DMS114 treated with DMSO at 0.1 percent for 48 hours (cell line): ENCODE measurements at regions not wholly inside any gene's neighbourhood (a gene's known extent, or its start where the extent isn't known, plus 50 kb on each side); places are given as distances from the start of the nearest gene placed in this dataset.
"Not testable (repeated sequence)": the region's sequence is repeated elsewhere in the genome, so short reads cannot be mapped to it uniquely, and the experiment has no call there.

Experiments
- DNase-seq: peaks from one replicate; lab custom pipeline; 2025; ENCODE audit not compliant: unreplicated experiment; lab: John Stamatoyannopoulos, UW

- no peak for DNase-seq
Measured at GRCh38 chr3:145489011-145489410, 672.0 kb downstream of the PLOD2 start.

DNA sequence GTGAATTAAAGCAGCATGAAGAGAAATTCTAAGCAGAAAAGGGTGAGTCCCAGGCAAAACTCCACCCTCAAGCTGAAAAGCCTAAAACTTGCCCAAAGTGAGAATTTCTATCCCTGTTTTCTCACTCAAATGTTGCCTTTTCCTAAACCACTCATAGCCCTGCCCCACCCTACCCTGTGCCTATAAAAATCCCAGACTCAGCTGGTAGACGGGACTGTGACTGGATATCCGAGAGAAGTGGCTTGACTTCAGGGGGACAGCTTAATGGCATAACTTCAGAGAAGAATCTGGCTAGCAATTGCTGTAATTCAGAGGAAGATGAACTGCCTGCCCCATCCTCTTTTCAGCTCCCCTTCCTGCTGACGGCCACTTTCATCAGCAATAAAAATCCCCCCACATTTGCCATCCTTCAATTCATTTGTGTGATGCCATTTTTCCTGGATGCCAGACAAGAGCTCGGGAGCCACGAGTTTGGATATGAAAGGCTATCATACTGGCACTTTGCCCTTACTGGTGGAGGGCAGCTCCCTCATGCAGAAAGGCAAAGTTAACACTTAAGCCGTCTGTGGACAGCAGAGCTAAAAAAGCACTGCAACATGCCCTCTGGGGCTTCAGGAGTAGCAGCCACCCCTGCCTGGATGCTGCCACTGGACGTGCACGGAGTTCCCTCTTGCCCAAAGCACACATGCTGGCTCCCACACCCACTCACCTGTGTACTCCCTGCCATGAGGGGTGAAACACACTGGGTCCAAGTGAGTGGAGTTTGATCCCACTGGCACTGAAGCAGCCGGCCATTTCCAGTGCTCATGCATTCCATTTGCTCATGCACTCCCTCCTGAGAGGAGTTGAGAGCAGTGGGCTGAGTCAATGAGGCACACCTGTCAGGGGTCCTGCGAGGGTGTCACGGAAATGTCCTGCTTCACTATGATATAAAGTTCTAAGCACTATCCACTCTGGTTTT is 670.6 kb downstream of the PLOD2 start:
- DNase-seq = no peak

- DNase-seq = no peak
Measured at GRCh38 chr3:145492456-145492855, 668.5 kb downstream of the PLOD2 start.

- not testable (repeated sequence) for DNase-seq
Measured at GRCh38 chr3:145517416-145517815, 643.6 kb downstream of the PLOD2 start.

DNA sequence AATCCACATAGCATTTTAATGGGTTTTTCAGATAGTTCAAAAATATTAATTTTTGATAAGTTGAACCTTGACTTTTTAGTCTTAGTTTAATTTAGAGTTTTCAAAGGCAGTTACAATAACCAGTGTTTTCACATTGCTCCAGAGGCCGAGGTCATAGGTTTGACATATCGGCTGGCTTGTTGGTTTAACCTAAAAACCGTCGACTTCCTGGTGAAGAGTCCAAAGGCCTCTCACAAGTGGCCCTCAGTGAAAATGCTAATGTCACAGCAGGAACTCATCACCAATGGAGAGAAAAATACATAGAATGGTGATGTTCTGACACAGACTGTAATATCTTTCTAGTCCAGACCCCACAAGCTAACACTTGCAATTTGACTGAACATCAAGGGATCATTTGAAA is 642.3 kb downstream of the PLOD2 start:
- no peak for DNase-seq

- no peak for DNase-seq
Measured at GRCh38 chr3:145519398-145520047, 641.5 kb downstream of the PLOD2 start.

DNA sequence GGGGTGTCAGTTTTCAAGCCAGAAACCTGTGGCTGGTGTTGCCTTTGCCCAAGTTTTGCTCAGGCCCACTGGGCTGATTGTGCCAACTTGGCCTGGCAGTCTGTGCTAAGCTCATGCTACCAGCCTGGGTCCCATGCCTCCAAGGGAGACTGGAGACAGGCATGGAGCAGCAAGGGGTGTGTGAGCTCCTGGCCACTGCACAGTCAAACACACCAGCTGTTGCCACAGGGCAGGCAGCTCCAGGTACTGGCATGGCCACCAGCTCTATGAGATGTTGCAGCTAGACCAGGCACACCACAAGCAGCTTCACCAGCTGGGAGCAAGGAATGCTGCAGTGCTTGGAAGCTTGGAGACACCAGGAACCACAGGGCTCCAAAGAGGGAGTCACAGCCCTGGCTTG is 638.8 kb downstream of the PLOD2 start:
- no peak for DNase-seq

- no peak for DNase-seq
Measured at GRCh38 chr3:145522893-145523651, 637.9 kb downstream of the PLOD2 start.

DNA sequence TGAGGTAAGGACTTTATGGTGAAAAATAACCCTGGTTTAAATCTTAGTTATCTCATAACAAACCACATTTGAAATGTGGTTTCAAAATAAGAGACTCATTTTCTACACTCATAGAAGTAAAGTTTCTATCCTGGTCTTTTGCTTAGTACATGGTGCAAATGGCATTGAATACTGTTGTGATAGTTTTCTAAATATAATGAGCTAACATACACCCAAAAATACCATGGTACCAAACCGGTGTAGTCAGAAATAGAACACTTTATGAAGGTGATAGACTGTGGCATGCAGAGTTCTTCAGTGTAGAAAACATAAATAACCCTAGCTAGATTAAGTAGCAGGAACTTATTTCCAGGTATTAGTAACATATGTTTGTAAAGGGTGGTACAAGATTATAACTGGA is 629.4 kb downstream of the PLOD2 start:
- DNase-seq = no peak

DNA sequence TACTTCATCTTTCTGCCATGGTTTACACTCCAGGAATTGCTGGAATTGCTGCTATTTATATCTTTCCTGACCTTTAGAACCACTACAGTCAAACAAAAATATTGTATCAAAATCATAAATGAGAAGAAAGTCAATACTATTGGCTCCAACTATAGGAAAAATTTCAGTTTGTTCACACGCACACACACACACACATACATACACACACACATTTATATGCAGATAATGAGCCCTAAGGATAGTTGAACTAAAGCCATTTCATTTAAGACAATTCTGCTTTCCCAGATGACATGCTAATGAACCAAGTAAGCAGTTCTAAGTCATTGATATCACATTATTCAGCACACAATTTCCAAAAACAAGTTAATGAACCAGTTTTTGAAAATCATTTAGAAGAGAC is 627.3 kb downstream of the PLOD2 start:
- DNase-seq = no peak

GRCh38 chr3:145536461-145536860 is 624.5 kb downstream of the PLOD2 start:
- DNase-seq = no peak

GRCh38 chr3:145550522-145550921 is 610.5 kb downstream of the PLOD2 start:
- no peak for DNase-seq

- no peak for DNase-seq
Measured at GRCh38 chr3:145557405-145557804, 603.6 kb downstream of the PLOD2 start.

GRCh38 chr3:145578471-145578870 is 582.5 kb downstream of the PLOD2 start:
- DNase-seq = no peak

DNA sequence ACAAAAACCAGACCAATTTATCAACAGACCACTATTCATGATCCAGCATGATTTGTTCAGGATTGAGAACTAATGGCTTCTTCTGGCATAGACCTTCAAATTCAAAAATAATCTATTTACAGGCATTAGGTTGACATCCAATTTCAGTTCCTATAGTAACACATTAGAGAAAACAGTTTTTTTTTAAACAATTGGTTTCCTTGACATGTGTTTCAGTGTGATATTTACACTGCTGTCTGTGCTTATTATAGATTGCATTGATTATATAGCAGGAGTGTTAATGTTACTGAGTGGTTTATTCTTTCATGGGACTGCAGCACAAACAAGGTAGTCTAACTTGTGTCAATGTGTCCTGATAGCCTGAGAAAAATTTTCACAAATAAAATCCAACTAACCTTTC is 579.3 kb downstream of the PLOD2 start:
- DNase-seq = no peak

GRCh38 chr3:145604851-145605250 is 556.1 kb downstream of the PLOD2 start:
- no peak for DNase-seq

GRCh38 chr3:145620002-145620401 is 541.0 kb downstream of the PLOD2 start:
- DNase-seq = no peak

- no peak for DNase-seq
Measured at GRCh38 chr3:145620486-145620885, 540.5 kb downstream of the PLOD2 start.

DNA sequence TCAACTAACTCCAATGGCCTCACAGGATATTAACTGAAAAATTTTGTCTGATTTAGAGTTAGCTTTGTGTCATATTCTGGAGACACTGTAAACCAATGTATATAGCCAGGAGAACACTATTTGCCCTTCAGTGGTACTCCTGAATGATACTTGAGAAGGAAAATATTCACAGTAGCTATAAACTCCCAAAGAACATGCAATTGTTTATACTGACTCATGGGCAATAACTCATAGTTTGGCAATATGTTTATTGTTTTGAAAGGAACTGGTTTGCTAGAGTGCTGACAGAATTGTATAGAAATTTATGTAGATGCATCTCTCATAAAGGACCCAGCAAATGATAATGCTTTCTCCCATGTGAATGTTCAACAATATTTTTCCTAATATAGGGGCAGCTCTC is 537.6 kb downstream of the PLOD2 start:
- DNase-seq = no peak

DNA sequence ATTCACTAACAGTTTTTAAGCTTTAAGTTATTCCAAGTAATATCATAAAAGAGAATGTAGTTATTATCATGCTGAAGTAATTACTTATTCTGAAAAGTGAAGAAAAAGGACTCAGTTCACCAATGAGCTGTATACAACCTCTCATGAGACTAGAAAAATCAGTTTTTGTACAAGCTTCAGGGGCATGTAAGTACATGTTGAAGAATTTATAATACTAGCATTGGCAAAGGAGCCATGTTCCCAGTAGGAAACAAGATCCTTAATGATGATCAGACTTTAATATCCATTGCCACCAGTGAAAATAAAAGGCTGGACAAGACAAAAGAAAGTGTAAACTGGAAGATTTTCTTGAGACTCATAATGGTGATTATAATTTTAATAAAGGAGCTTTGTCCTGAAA is 532.8 kb downstream of the PLOD2 start:
- DNase-seq = no peak

GRCh38 chr3:145637105-145637504 is 523.9 kb downstream of the PLOD2 start:
- no peak for DNase-seq
